ENCODE measurements at regions not wholly inside any gene's neighbourhood (a gene's known extent, or its start where the extent isn't known, plus 50 kb on each side); places are given as distances from the start of the nearest gene placed in this dataset.

DNA sequence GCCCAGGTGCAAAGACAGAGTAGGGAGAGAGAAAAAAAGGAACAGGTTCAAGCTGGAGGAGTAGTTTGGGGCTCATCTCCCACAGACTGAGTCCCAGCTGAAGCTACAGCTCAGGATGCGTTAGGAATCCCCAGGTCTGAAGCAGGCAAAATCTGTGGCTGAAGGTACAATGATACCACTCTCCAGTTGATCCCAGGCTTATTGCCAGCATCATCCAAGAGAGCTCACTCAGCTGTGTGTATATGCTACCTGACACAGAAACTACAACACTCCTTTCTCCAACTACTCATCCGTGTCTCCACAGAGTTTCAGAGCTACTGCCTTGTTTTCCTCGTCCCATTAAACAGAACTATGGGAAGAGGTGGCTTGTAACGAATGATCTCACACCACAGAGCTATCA lies 851.3 kb downstream of the GRID1 start:
- TF ChIP-seq EZH2 (IDR thresholded peaks at IDR 0.05; ENCODE audit: borderline replicate concordance) = no peak
- TF ChIP-seq, protein P1, sequence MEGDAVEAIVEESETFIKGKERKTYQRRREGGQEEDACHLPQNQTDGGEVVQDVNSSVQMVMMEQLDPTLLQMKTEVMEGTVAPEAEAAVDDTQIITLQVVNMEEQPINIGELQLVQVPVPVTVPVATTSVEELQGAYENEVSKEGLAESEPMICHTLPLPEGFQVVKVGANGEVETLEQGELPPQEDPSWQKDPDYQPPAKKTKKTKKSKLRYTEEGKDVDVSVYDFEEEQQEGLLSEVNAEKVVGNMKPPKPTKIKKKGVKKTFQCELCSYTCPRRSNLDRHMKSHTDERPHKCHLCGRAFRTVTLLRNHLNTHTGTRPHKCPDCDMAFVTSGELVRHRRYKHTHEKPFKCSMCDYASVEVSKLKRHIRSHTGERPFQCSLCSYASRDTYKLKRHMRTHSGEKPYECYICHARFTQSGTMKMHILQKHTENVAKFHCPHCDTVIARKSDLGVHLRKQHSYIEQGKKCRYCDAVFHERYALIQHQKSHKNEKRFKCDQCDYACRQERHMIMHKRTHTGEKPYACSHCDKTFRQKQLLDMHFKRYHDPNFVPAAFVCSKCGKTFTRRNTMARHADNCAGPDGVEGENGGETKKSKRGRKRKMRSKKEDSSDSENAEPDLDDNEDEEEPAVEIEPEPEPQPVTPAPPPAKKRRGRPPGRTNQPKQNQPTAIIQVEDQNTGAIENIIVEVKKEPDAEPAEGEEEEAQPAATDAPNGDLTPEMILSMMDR (IDR thresholded peaks at IDR 0.05; ENCODE audit: poor library complexity) = no peak
